ENCODE measurements at regions not wholly inside any gene's neighbourhood (a gene's known extent, or its start where the extent isn't known, plus 50 kb on each side); places are given as distances from the start of the nearest gene placed in this dataset.
"Not testable (repeated sequence)": the region's sequence is repeated elsewhere in the genome, so short reads cannot be mapped to it uniquely, and the experiment has no call there.

DNA sequence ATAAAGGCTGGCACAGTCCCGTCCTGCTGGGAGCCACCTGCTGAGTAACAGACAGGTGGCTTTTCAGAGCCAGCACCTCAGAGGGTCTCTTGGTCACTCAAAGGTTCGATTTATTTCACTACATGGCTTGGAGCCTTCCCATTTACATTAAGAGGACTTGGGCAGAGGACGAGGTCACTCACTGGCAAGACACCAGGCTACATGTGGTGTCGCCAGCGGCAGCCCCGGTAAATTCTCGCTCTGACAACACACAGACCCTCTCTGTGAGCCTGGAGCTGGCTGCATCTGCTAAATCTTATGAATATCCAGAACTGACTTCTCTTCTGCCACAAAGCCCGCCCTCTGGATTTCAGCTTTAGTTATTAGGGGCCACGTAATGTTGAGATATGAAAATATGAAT, 254.7 kb downstream of the VAPA start:
- TF ChIP-seq, protein P1, sequence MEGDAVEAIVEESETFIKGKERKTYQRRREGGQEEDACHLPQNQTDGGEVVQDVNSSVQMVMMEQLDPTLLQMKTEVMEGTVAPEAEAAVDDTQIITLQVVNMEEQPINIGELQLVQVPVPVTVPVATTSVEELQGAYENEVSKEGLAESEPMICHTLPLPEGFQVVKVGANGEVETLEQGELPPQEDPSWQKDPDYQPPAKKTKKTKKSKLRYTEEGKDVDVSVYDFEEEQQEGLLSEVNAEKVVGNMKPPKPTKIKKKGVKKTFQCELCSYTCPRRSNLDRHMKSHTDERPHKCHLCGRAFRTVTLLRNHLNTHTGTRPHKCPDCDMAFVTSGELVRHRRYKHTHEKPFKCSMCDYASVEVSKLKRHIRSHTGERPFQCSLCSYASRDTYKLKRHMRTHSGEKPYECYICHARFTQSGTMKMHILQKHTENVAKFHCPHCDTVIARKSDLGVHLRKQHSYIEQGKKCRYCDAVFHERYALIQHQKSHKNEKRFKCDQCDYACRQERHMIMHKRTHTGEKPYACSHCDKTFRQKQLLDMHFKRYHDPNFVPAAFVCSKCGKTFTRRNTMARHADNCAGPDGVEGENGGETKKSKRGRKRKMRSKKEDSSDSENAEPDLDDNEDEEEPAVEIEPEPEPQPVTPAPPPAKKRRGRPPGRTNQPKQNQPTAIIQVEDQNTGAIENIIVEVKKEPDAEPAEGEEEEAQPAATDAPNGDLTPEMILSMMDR (IDR thresholded peaks at IDR 0.05), result no peak
- no peaks in the 10 kb centered on the region for H3K36me3 ChIP-seq (ENCODE audit: low read depth)
- no peaks in the 10 kb centered on the region for H3K9me3 ChIP-seq
- no peaks in the 10 kb centered on the region for H3K4me1 ChIP-seq (ENCODE audit: low read depth)
- no peak for DNase-seq
- no peak for ATAC-seq
- intact Hi-C loops (cut with DNase I, micrococcal nuclease), result no loop called here
- no peak overlapping the region for H3K4me3 ChIP-seq

DNA sequence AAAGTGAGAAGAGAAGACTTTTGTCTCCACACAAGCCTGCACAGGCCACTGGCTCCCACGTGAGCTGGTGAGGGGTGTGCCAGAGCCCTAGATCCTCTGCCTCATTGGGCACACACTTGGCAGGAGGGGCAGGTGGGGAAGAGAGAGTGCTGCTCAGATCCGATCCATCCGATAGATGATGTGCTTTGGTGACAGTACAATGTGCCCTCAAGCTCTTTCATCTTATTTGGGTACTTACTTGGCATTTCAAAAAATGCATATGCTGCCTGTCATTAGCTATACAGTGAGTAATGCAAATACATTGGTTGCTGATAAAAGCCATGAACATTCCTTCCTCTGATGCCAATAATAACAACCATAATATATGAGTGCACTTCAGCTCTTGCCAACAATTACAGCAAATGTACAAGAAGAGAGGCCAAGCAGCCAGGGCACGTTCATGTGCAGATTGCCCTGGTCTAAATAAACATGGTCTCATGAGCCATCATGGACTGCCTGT, 255.3 kb downstream of the VAPA start:
- no peaks in the 10 kb centered on the region for H3K36me3 ChIP-seq (ENCODE audit: low read depth)
- H3K4me3 ChIP-seq, result no peak overlapping the region
- no peaks in the 10 kb centered on the region for H3K9me3 ChIP-seq
- no peaks in the 10 kb centered on the region for H3K4me1 ChIP-seq (ENCODE audit: low read depth)
- ATAC-seq (no peak), DNase-seq (no peak)
- intact Hi-C loops (cut with DNase I, micrococcal nuclease), result no loop called here
- TF ChIP-seq, protein P1 (IDR thresholded peaks at IDR 0.05), result no peak

DNA sequence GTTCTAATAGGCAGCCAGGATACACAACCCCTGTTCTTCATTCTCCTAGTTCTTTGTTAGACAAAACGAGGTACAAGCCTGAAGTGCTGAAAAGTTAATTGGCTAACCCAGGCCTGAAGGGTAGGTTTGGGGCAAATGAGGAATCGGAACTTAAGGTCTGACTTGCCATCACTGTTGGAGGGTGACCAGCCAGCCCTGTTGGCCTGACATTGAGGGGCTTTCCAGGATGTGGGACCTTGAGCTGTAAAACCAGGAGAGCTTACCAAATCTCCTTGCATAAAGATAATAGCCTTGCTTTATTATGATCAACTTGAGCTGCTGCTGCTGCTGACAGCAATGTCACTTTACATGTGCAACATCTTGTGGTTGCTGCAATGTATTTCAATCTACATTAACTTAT, 256.0 kb downstream of the VAPA start:
- no peaks in the 10 kb centered on the region for H3K4me1 ChIP-seq (ENCODE audit: low read depth)
- DNase-seq (no peak), ATAC-seq (no peak)
- no peak overlapping the region for H3K4me3 ChIP-seq
- H3K36me3 ChIP-seq (ENCODE audit: low read depth), result no peaks in the 10 kb centered on the region
- intact Hi-C loops (cut with DNase I, micrococcal nuclease), result no loop called here
- no peaks in the 10 kb centered on the region for H3K9me3 ChIP-seq
- TF ChIP-seq, protein P1 (IDR thresholded peaks at IDR 0.05), result no peak

DNA sequence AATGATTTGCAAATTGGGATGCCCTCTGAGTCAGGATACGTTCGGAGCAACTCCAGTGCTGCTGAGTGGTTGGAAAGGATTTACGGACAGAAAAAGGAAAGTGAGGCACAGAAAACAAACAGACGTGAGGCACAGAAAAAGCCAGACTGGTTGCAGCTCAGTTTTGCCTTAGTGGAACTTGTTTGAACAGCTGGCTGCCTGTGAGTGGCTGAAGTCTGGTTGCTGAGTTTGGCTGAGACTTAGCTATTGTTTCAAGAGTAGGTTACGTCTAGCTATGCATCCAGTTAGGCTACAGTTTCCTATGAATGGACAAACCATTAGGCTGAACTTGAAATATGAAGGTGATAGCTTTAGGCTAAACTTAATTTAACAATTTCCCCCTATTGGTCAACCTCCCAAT, 256.6 kb downstream of the VAPA start:
- Histone ChIP-seq H3K4me1 (ENCODE audit: low read depth) (no peaks in the 10 kb centered on the region), H3K9me3 (no peaks in the 10 kb centered on the region), H3K4me3 (no peak overlapping the region), H3K36me3 (ENCODE audit: low read depth) (no peaks in the 10 kb centered on the region)
- DNase-seq (no peak), ATAC-seq (no peak)
- TF ChIP-seq, protein P1 (IDR thresholded peaks at IDR 0.05), result no peak
- intact Hi-C loops (cut with DNase I, micrococcal nuclease), result no loop called here

DNA sequence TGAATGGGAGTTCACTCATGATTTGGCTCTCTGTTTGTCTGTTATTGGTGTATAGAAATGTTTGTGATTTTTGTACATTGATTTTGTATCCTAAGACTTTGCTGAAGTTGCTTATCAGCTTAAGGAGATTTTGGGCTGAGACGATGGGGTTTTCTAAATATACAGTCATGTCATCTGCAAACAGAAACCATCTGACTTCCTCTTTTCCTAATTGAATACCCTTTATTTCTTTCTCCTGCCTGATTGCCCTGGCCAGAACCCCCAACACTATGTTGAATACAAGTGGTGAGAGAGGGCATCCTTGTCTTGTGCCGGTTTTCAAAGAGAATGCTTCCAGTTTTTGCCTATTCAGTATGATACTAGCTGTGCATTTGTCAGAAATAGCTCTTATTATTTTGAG, 261.5 kb downstream of the VAPA start:
- not testable (repeated sequence) for DNase-seq

DNA sequence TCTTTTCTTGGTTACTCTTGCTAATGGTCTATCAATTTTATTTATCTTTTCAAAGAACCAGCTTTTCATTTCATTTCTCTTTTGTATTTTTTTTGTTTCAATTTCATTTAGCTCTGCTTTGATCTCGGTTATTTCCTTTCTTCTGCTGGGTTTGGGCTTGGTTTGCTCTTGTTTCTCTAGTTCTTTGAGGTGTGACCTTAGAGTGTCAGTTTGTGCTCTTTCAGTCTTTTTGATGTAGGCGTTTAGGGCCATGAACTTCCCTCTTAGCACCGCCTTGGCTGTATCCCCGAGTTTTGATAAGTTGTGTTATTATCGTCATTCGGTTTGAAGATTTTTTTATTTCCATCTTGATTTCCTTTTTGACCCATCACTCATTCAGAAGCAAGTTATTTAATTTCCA, 265.5 kb downstream of the VAPA start:
- ATAC-seq; H3K9me3 ChIP-seq; H3K4me1 ChIP-seq (ENCODE audit: low read depth); H3K36me3 ChIP-seq (ENCODE audit: low read depth); H3K4me3 ChIP-seq; intact Hi-C loops (cut with DNase I, micrococcal nuclease); DNase-seq: not testable (repeated sequence)

More for the DNA sequence above, 261.5 kb downstream of the VAPA start:
- H3K4me1 ChIP-seq (ENCODE audit: low read depth); H3K9me3 ChIP-seq; intact Hi-C loops (cut with DNase I, micrococcal nuclease); H3K4me3 ChIP-seq; H3K36me3 ChIP-seq (ENCODE audit: low read depth); ATAC-seq: not testable (repeated sequence)

DNA sequence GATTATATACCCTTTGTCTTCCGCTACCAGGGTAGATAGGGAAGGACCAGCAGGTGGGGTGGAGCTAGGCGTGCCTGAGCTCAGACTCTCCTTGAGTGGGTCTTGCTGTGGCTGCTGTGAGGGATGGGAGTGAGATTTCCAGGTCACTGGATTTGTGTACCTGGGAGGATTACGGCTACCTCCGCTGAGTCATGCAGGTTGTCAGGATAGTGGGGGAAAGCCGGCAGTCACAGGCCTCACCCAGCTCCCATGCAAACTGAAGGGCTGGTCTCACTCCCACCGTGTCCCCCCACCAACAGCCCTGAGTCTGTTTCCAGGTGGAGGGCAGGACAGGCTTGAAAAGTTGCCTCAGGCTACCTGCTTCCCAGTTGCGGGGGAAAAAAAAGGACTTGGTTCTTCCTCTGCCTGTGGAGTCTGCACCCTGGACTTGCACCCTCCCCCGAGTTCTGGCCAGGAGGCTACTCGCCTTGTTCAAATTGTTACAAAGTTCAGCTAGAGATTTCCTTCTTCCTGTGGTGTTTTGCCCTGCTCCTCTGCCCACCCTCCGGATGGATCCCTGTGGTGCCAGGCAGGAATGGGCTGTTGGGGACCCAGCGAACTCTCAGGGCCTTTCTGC, 268.3 kb downstream of the VAPA start:
- TF ChIP-seq, protein P1 (IDR thresholded peaks at IDR 0.05), result no peak
- no peaks in the 10 kb centered on the region for H3K4me1 ChIP-seq (ENCODE audit: low read depth)
- DNase-seq (no peak), ATAC-seq (no peak)
- no peaks in the 10 kb centered on the region for H3K9me3 ChIP-seq
- no peak overlapping the region for H3K4me3 ChIP-seq
- intact Hi-C loops (cut with DNase I, micrococcal nuclease), result no loop called here
- no peaks in the 10 kb centered on the region for H3K36me3 ChIP-seq (ENCODE audit: low read depth)
